ENCODE measurements at regions not wholly inside any gene's neighbourhood (a gene's known extent, or its start where the extent isn't known, plus 50 kb on each side); places are given as distances from the start of the nearest gene placed in this dataset.
"Not testable (repeated sequence)": the region's sequence is repeated elsewhere in the genome, so short reads cannot be mapped to it uniquely, and the experiment has no call there.

GRCh38 chr18:7178568-7178967 lies 52.3 kb upstream of the LRRC30 start:
- not testable (repeated sequence) for H3K4me3 ChIP-seq (ENCODE audit: low read depth, low read length); DNase-seq (ENCODE audit: low read depth)

GRCh38 chr18:7177116-7177744 lies 53.7 kb upstream of the LRRC30 start:
- DNase-seq (ENCODE audit: low read depth): peak; percentile 63
- no peak overlapping the region for H3K4me3 ChIP-seq (ENCODE audit: low read depth, low read length)
- TF ChIP-seq CTCF (IDR thresholded peaks at IDR 0.05; ENCODE audit: insufficient read depth, low read length): peak; percentile 61

- no peak for DNase-seq (ENCODE audit: low read depth)
- no peak for TF ChIP-seq CTCF (IDR thresholded peaks at IDR 0.05; ENCODE audit: insufficient read depth, low read length)
- H3K4me3 ChIP-seq (ENCODE audit: low read depth, low read length): no peak overlapping the region
These were observed 56.4 kb upstream of the LRRC30 start for GRCh38 chr18:7174344-7175095.

GRCh38 chr18:7173216-7173615 lies 55.6 kb upstream of the LAMA1 start:
- no peak for DNase-seq (ENCODE audit: low read depth)
- no peak overlapping the region for H3K4me3 ChIP-seq (ENCODE audit: low read depth, low read length)
- TF ChIP-seq CTCF (IDR thresholded peaks at IDR 0.05; ENCODE audit: insufficient read depth, low read length): no peak

DNA sequence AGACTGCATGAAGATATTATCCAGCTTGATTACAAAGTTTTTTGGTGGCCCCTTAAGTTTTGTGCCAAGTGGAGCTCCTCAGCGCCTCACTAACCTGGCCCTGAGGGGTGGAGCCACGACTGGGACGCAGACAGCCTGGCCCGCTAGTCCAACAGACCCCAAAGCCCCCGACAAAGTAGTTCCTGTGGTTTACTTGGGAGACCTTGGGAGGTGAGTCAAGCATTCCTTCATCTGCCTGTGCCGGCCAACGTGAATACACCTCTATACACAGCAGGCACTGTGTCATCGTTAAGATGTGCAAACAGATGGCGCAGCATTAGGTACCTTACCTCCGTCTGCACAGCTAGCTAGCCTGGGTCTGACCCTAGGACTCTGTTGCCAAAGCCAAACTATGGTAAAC lies 55.0 kb upstream of the LAMA1 start:
- no peak for TF ChIP-seq CTCF (IDR thresholded peaks at IDR 0.05; ENCODE audit: insufficient read depth, low read length)
- DNase-seq (ENCODE audit: low read depth): no peak

DNA sequence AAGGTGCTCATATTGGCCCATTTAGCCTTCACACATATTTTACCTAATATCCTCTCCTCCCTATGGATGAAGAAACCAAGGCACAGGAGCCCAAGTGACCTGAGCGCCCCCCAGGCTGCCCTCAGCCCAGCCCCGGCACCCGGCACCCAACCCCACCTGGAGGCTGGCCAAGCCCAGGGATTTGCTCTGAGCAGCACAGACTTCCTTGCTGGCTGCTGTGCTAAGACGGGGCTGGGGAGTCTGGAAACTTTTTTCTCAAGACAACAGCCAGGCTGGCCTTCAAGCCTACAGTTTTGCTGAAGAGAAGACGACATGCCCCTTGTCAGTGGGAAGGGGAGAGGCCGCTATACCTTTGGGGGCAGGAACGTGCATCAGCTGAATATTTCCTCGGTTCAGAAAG lies 52.7 kb upstream of the LAMA1 start:
- DNase-seq (ENCODE audit: low read depth): no peak
- TF ChIP-seq CTCF (IDR thresholded peaks at IDR 0.05; ENCODE audit: insufficient read depth, low read length): no peak
- no peak overlapping the region for H3K4me3 ChIP-seq (ENCODE audit: low read depth, low read length)

More for the DNA sequence above, 55.0 kb upstream of the LAMA1 start:
- no peak overlapping the region for H3K4me3 ChIP-seq (ENCODE audit: low read depth, low read length)

GRCh38 chr18:7169601-7170000 lies 52.0 kb upstream of the LAMA1 start:
- no peak for TF ChIP-seq CTCF (IDR thresholded peaks at IDR 0.05; ENCODE audit: insufficient read depth, low read length)
- no peak for DNase-seq (ENCODE audit: low read depth)
- H3K4me3 ChIP-seq (ENCODE audit: low read depth, low read length): no peak overlapping the region

Data from fibroblast of the aortic adventitia (primary cell).